ENCODE measurements at regions not wholly inside any gene's neighbourhood (a gene's known extent, or its start where the extent isn't known, plus 50 kb on each side); places are given as distances from the start of the nearest gene placed in this dataset.

GRCh38 chr2:236971131-236971821, 114.4 kb upstream of the COPS8 start:
- no peak for ATAC-seq
- FAIRE-seq, result no peak
- Histone ChIP-seq H2AFZ (ENCODE audit: low read depth, low read length) (no peak overlapping the region), H3K9me1 (ENCODE audit: control insufficient read depth, insufficient read depth, low read length) (no peaks in the 10 kb centered on the region), H3K27ac (ENCODE audit: extremely low read depth, low read depth, low read length) (no peak overlapping the region), H3K9me3 (replicated peaks; ENCODE audit: control insufficient read depth, insufficient read depth, low read depth, low read length) (no peaks in the 10 kb centered on the region), H3K4me2 (ENCODE audit: insufficient read depth, low read length) (no peak overlapping the region), H3K36me3 (ENCODE audit: control insufficient read depth, insufficient read depth, low read length) (no peaks in the 10 kb centered on the region), H3K27me3 (ENCODE audit: control insufficient read depth in 2 of 2, insufficient read depth in 2 of 2, low read length in 2 of 2) (peaks cover 0 to 28% of the 10 kb centered on the region in 2 experiments; a peak in 2 of 5 replicates), H3K4me1 (replicated peaks in 1 of 2; ENCODE audit: control insufficient read depth in 2 of 2, insufficient read depth in 2 of 2, low read length in 2 of 2) (no peaks in the 10 kb centered on the region), H3K9ac (ENCODE audit: insufficient read depth in 1 of 2, low read depth in 2 of 2, low read length in 2 of 2) (no peak overlapping the region), H4K20me1 (replicated peaks; ENCODE audit: control insufficient read depth, insufficient read depth, low read length) (no peaks in the 10 kb centered on the region), H3K4me3 (no peak overlapping the region), H3K79me2 (ENCODE audit: control insufficient read depth, insufficient read depth, low read length) (no peaks in the 10 kb centered on the region)
- ChIA-PET POLR2A (no interaction called here), CTCF (ENCODE audit: low intra/inter-chr PET ratio) (no interaction called here)
- BruUV-seq (replicated peaks), result no TSS peak
- in situ Hi-C loops (cut with MboI) (no loop called here), intact Hi-C loops (cut with micrococcal nuclease) (no loop called here)
- no peak for TF ChIP-seq LEF1 (IDR thresholded peaks at IDR 0.05)
- no peak for TF ChIP-seq THRB (CRISPR knock-in tag; conservative IDR thresholded peaks at IDR 0.05)
- no peak for TF ChIP-seq JUN (IDR thresholded peaks at IDR 0.05; ENCODE audit: borderline replicate concordance, low read depth, low read length)
- TF ChIP-seq JUN (CRISPR knock-in tag; IDR thresholded peaks at IDR 0.05; ENCODE audit: borderline replicate concordance), result no peak
- no peak for TF ChIP-seq XRCC3 (IDR thresholded peaks at IDR 0.05)
- no peak for TF ChIP-seq ELK1 (CRISPR knock-in tag; IDR thresholded peaks at IDR 0.05)
- no peak for TF ChIP-seq CREB5 (CRISPR knock-in tag; IDR thresholded peaks at IDR 0.05)
- no peak for TF ChIP-seq MCM3 (IDR thresholded peaks at IDR 0.05)
- no peak for TF ChIP-seq ZNF217 (CRISPR knock-in tag; IDR thresholded peaks at IDR 0.05)
- DNase-seq (ENCODE audit: extremely low read depth in 1 of 4, low spot score in 3 of 4), result no peak
- WGBS (ENCODE audit: insufficient coverage, low coverage, missing lambda C conversion rate), result under 1% methylated on average over 15 of the region's 15 CpGs

Data from K562 (cell line).